KMS-11 (cell line): ENCODE measurements at regions not wholly inside any gene's neighbourhood (a gene's known extent, or its start where the extent isn't known, plus 50 kb on each side); places are given as distances from the start of the nearest gene placed in this dataset.

Experiments
- H2AFZ ChIP-seq: fragments of 200-600 bp; sonication (generic); 2 replicates; pipeline ENCODE4 v1.6.1; 2016; ENCODE audit warnings: antibody characterized with exemption, mixed run types, low read depth
- H3K27ac ChIP-seq: fragments of 200-600 bp; sonication (generic); 2 replicates; pipeline ENCODE4 v1.6.1; 2016; ENCODE audit warnings: mild to moderate bottlenecking, mixed run types
- H3K27me3 ChIP-seq: fragments of 200-600 bp; sonication (generic); 2 replicates; pipeline ENCODE4 v1.6.1; 2017; ENCODE audit warnings: mild to moderate bottlenecking, low read depth, mixed run types, moderate library complexity; ENCODE audit not compliant: insufficient read depth
- H3K36me3 ChIP-seq: fragments of 200-600 bp; sonication (generic); 2 replicates; pipeline ENCODE4 v1.6.1; 2017; ENCODE audit warnings: mild to moderate bottlenecking, mixed run types; ENCODE audit not compliant: insufficient read depth
- H3K4me1 ChIP-seq: fragments of 200-600 bp; sonication (generic); 2 replicates; pipeline ENCODE4 v1.6.1; 2016; ENCODE audit warnings: mild to moderate bottlenecking, low read depth, mixed run types; ENCODE audit not compliant: poor library complexity, severe bottlenecking
- H3K4me2 ChIP-seq: fragments of 200-600 bp; sonication (generic); 2 replicates; pipeline ENCODE4 v1.7.0; 2016; ENCODE audit warnings: mild to moderate bottlenecking, mixed run types
- H3K4me3 ChIP-seq: fragments of 200-600 bp; sonication (generic); IDR thresholded peaks from 2 replicates; pipeline ENCODE4 v1.6.1; 2017; ENCODE audit warnings: low read depth, low read length, mixed read lengths; ENCODE audit not compliant: insufficient read depth
- H3K79me2 ChIP-seq: fragments of 200-600 bp; sonication (generic); 2 replicates; pipeline ENCODE4 v1.6.1; 2016; ENCODE audit warnings: low read depth, mixed run types; ENCODE audit not compliant: insufficient read depth
- H3K9ac ChIP-seq: fragments of 200-600 bp; sonication (generic); 2 replicates; pipeline ENCODE4 v1.6.1; 2016; ENCODE audit warnings: mild to moderate bottlenecking, mixed run types
- H4K20me1 ChIP-seq: fragments of 200-600 bp; sonication (generic); 2 replicates; pipeline ENCODE4 v1.6.1; 2016; ENCODE audit warnings: mild to moderate bottlenecking, mixed run types; ENCODE audit not compliant: insufficient read depth
- TF ChIP-seq, protein P1 (sequence below): fragments of 200-600 bp; sonication (generic); conservative IDR thresholded peaks from 2 replicates; pipeline ENCODE4 v1.6.1; 2017; ENCODE audit warnings: low read depth, mild to moderate bottlenecking, antibody characterized with exemption, low read length, moderate library complexity, mixed read lengths

DNA sequence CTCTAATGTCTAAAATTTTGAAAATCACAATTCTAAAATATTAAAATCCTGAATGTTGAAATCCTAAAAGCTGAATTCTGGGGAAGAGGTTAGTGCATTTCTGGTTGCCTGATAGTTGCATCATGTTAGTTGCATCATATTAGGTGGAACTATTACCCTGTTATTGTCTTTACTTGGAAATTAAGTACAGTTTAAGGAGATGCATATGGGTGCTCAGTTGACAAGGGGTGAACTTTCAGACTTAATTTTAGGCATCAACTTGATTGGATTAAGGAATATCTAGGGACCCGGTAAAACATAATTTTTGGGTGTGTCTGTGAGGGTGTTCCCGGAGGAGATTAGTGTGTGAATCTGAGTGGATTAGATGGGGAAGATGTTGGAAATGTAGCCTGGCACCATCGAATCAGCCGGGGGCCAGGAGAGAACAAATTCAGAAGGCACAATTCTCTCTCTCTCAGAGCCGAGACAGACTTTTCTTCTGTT, 409.8 kb downstream of the PLCL1 start:
- H3K79me2 ChIP-seq = no peaks in the 10 kb centered on the region
- H2AFZ ChIP-seq = no peak overlapping the region
- H3K4me3 ChIP-seq = no peak overlapping the region
- no peak overlapping the region for H3K4me2 ChIP-seq
- no peaks in the 10 kb centered on the region for H3K36me3 ChIP-seq
- TF ChIP-seq, protein P1, sequence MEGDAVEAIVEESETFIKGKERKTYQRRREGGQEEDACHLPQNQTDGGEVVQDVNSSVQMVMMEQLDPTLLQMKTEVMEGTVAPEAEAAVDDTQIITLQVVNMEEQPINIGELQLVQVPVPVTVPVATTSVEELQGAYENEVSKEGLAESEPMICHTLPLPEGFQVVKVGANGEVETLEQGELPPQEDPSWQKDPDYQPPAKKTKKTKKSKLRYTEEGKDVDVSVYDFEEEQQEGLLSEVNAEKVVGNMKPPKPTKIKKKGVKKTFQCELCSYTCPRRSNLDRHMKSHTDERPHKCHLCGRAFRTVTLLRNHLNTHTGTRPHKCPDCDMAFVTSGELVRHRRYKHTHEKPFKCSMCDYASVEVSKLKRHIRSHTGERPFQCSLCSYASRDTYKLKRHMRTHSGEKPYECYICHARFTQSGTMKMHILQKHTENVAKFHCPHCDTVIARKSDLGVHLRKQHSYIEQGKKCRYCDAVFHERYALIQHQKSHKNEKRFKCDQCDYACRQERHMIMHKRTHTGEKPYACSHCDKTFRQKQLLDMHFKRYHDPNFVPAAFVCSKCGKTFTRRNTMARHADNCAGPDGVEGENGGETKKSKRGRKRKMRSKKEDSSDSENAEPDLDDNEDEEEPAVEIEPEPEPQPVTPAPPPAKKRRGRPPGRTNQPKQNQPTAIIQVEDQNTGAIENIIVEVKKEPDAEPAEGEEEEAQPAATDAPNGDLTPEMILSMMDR = no peak
- no peak overlapping the region for H3K27ac ChIP-seq
- H4K20me1 ChIP-seq = no peaks in the 10 kb centered on the region
- peaks cover 16% of the 10 kb centered on the region for H3K4me1 ChIP-seq
- H3K9ac ChIP-seq = no peak overlapping the region
- H3K27me3 ChIP-seq = no peaks in the 10 kb centered on the region

- no peak overlapping the region for H3K27ac ChIP-seq
- H3K4me2 ChIP-seq = no peak overlapping the region
- H4K20me1 ChIP-seq = no peaks in the 10 kb centered on the region
- no peak overlapping the region for H3K9ac ChIP-seq
- no peak overlapping the region; the same call in 1 of the 2 replicates for H2AFZ ChIP-seq
- no peaks in the 10 kb centered on the region for H3K79me2 ChIP-seq
- TF ChIP-seq, protein P1 = no peak
- peaks cover 16% of the 10 kb centered on the region for H3K4me1 ChIP-seq
- no peak overlapping the region for H3K4me3 ChIP-seq
- no peaks in the 10 kb centered on the region for H3K27me3 ChIP-seq
- no peaks in the 10 kb centered on the region for H3K36me3 ChIP-seq
These were observed 408.9 kb downstream of the PLCL1 start for GRCh38 chr2:198213253-198213652.

- H3K27ac ChIP-seq = no peak overlapping the region
- no peak overlapping the region for H3K4me3 ChIP-seq
- TF ChIP-seq, protein P1 = no peak
These were observed 407.3 kb downstream of the PLCL1 start for GRCh38 chr2:198211706-198212105.

GRCh38 chr2:198203336-198204069, 399.1 kb downstream of the PLCL1 start:
- TF ChIP-seq, protein P1 = no peak
- peak overlapping the region; percentile 14 for H2AFZ ChIP-seq
- H3K27ac ChIP-seq = 0 out of 2 replicates have a peak overlapping the region, but pooled peaks have one; percentile 2
- H4K20me1 ChIP-seq = no peaks in the 10 kb centered on the region
- peak overlapping the region; percentile 23; the same call in 1 of the 2 replicates for H3K4me2 ChIP-seq
- no peak overlapping the region for H3K4me3 ChIP-seq
- H3K4me1 ChIP-seq = peaks cover 10% of the 10 kb centered on the region
- H3K27me3 ChIP-seq = no peaks in the 10 kb centered on the region
- H3K9ac ChIP-seq = no peak overlapping the region
- H3K36me3 ChIP-seq = no peaks in the 10 kb centered on the region
- H3K79me2 ChIP-seq = no peaks in the 10 kb centered on the region

More at GRCh38 chr2:198211706-198212105, 407.3 kb downstream of the PLCL1 start:
- Histone ChIP-seq H3K9ac (no peak overlapping the region), H3K79me2 (no peaks in the 10 kb centered on the region), H3K4me2 (no peak overlapping the region), H3K27me3 (no peaks in the 10 kb centered on the region), H2AFZ (no peak overlapping the region), H3K36me3 (no peaks in the 10 kb centered on the region), H3K4me1 (peaks cover 16% of the 10 kb centered on the region), H4K20me1 (no peaks in the 10 kb centered on the region)
